ENCODE measurements at regions not wholly inside any gene's neighbourhood (a gene's known extent, or its start where the extent isn't known, plus 50 kb on each side); places are given as distances from the start of the nearest gene placed in this dataset.
"Not testable (repeated sequence)": the region's sequence is repeated elsewhere in the genome, so short reads cannot be mapped to it uniquely, and the experiment has no call there.

GRCh38 chr4:3937849-3938562, 171.8 kb downstream of the ADRA2C start:
- not testable (repeated sequence) for TF ChIP-seq CTCF (IDR thresholded peaks at IDR 0.05); ZFX (IDR thresholded peaks at IDR 0.05; ENCODE audit: borderline replicate concordance)

Data from 22Rv1 (cell line).